ENCODE measurements at regions not wholly inside any gene's neighbourhood (a gene's known extent, or its start where the extent isn't known, plus 50 kb on each side); places are given as distances from the start of the nearest gene placed in this dataset.

GRCh38 chr1:234745844-234746797 lies 136.1 kb upstream of the IRF2BP2 start:
- peak in 2 of 51 donors; percentile 16 to 67 for DNase-seq

GRCh38 chr1:234745276-234745675 lies 135.3 kb upstream of the IRF2BP2 start:
- peak in 1 of 51 donors; percentile 67 for DNase-seq

DNA sequence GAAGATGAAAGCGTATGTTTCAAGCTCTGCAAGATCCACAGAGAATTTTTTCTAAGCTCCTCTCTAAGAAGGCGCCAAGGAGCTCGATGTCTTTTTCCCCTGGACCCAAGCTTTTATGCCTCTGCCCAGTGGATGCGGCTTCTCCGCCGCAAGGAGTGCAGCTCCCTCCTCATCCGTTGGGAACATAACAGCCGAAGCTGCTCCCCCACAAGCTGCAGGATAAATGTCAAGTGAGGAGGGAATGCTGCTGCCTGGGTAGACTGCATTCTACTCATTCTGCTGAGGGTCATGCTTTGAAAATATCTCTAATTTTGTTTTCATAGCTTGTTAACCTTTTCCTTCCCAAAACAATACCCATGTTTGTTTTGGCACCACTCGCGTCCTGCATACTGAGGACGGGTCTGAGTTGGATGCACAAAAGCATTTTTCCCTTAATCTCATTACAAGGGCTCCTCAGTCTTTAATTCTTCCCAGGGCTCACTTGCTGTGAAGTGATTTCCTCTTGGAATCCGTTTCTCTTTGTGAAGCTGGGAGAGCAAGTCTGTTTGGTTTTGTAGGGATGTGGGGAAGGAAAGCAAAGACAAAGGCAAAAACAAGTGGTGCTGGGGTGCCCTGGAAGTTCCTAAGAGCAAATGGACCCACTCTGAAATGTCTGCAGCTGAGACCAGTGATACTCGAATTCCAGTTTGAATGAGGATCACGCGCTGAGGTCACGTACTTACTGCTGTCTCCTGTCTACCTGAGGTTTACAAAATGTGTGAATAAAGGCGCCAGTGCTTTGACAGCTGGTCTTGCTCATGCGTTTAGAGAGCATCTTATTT lies 134.0 kb upstream of the IRF2BP2 start:
- peak in 9 of 51 donors; percentile 11 to 63 (median 27) for DNase-seq

GRCh38 chr1:234742622-234743021 lies 132.6 kb upstream of the IRF2BP2 start:
- DNase-seq: no peak

- peak in 26 of 51 donors; percentile 12 to 63 (median 40) for DNase-seq
Observed at GRCh38 chr1:234737967-234738314, 128.0 kb upstream of the IRF2BP2 start.

GRCh38 chr1:234735916-234736315 lies 125.9 kb upstream of the IRF2BP2 start:
- peak in 2 of 51 donors; percentile 42 to 52 for DNase-seq

DNA sequence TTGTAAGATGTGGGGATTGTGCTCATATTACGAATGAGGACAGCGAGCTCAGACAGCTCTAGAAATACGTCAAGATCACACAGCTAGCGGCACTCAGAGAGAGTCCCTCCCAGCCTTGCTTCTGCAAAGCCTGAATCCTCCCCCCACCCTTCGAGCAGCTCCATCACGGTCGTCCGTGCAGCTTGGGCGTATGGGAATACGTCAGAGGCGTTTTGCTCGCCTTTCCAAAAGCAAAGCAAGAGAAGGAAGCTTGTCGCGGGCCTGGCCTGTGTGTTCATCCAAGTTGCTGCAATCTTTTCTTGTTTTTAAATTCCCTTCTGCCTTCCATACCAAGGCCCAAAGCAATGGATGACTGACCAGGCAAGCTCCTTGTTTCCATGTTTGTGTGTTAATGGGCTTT lies 125.5 kb upstream of the IRF2BP2 start:
- peak in 2 of 51 donors; percentile 42 to 50 for DNase-seq

DNA sequence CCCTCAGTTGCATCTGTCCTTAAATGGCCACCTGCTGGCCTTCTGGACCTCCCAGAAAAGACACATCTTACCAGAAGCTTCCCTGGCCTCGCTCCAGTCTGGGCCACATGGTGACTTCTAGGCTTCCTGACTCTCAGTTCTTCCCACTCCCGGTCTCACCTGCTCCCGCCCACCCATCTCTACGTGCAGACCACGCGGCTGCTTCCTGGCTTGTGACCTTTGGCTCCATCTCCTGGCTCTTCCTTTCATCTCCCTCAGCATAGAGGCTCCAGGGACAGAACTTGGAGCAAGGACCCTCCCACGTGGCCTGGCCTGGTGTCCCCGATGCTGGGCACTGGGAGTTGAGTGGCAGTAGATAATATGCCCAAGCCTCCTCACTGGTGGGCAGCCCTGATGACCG lies 124.9 kb upstream of the IRF2BP2 start:
- no peak for DNase-seq

GRCh38 chr1:234734412-234734835 lies 124.4 kb upstream of the IRF2BP2 start:
- DNase-seq: no peak

- no peak for DNase-seq
Observed at GRCh38 chr1:234733427-234733826, 123.4 kb upstream of the IRF2BP2 start.

GRCh38 chr1:234732671-234733390 lies 122.9 kb upstream of the IRF2BP2 start:
- no peak for DNase-seq

- no peak for DNase-seq
Observed at GRCh38 chr1:234732260-234732659, 122.3 kb upstream of the IRF2BP2 start.

- no peak for DNase-seq
Observed at GRCh38 chr1:234731569-234732085, 121.6 kb upstream of the IRF2BP2 start.

DNA sequence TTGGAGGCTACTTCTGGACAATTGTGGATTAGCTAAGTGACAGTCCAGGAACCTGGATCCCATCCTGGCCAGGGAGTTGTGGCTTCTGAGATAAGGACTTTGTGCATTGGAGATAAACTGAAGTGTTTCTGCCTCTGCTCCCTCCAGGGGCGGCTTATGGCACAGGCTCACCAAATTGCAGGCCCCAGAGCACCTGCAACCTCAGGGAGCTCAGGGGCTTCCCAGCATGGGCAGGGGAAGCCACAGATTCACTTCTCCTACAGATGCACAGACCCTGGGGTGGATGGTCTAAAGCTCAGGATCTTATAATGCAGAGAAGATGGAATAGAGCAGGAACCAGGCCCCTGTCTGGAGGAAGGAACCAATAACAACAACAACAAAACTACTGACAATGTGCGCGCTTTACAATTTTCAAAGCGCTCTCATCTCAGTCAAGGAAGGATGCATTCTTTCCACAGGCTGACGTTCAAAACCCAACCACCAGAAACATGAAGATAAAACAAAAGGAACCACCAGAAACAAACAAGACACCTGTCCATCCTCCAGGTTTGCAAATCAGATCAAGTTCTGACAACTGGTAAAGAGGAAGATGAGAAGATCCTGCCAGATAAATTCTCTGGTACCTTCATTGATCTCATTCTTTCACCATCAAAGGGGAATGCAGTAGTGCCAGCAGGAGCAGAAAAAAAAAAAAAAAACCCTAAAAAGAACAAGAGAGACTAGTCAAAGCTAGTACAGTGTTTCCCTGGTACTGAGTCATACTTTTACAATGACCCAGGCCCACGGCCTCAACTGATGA lies 121.0 kb upstream of the IRF2BP2 start:
- DNase-seq: no peak

DNA sequence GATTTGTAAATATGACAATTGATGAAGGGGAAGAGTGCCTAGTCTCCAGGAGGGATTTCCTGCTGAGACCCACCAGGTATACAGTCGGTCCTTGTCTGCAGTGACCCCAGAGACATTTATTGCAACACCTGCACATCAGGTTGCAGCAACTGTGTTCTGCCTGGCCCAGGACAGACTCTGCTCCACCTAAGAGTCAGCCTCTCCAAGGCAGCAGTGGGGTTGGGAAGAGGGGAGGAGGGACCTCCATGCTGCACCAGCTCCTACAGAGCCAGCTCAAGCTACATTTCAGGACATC lies 120.4 kb upstream of the IRF2BP2 start:
- no peak for DNase-seq

GRCh38 chr1:234729561-234730474 lies 119.8 kb upstream of the IRF2BP2 start:
- no peak for DNase-seq

DNA sequence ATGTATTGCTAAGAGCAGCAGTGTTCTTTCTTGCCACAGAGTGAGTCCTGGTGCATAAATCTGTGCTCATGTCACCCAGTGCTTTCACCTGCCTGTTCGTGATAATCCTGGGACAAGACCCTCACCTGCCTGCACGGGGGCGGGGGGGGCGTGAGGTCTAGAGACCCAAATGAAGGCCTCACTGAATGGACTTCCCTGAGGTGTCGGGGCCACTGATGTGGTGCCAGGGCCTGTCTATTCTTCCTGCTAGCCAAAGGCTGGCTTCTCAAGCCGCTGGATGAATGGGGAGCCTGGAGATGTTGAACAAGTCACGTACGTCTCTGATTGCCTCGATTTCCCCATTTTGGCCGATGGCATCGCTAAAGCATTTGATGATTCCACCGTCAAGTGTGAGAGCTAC lies 118.8 kb upstream of the IRF2BP2 start:
- no peak for DNase-seq

DNA sequence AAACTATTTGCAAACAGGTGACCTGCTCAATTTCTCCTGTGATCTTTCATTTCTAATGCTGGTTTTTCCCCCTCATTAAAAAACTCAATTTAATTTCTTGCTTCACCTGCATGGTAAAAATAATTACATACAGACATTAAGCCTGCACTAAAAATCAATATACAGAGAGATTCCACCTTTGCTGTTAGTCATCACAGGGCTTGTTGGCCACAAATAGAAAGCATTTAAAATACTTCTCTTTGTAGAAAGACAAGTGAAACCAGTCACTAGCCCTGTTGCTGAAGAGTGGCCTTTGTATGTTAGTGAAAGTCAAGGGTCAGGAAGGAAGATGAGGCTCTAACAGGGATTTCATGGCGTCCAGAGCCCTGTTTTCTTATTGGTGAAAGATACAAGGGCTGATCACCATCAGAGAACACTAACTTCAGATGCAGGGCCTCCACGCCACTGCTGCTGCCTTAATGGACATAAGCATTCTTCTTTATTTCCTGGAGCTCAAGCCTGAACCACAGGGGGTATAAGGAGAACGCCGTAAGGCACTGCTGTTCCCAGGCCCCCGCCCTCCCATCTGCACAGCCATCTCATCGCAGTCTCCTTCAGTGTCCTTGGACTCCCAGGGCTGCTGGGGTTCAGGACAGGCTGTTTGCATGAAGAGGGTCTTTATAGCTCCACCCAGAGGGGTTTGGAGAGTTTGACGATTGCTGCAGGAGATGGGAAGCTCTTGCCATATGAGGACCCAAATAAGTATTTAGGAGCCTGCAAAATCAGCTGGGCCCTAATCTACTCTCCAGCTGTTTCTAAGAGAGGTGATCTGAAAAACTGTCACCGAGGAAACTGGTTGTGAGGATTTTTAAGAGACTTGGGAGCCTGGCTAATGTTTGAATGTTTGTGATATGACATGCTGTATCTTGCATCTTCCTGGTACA lies 117.3 kb upstream of the IRF2BP2 start:
- DNase-seq: peak in 1 of 51 donors; percentile 37

Data from hypothalamus (tissue), 51 donors.